ENCODE measurements at regions not wholly inside any gene's neighbourhood (a gene's known extent, or its start where the extent isn't known, plus 50 kb on each side); places are given as distances from the start of the nearest gene placed in this dataset.

- Histone ChIP-seq H3K4me1 (replicated peaks in 1 of 4; ENCODE audit: control insufficient read depth in 3 of 4, insufficient read depth in 4 of 4, low read length in 3 of 4) (no peaks in the 10 kb centered on the region), H2BK20ac (ENCODE audit: low read length) (no peak overlapping the region), H4K8ac (ENCODE audit: extremely low read depth, insufficient read depth, low read length) (no peak overlapping the region), H3K18ac (ENCODE audit: extremely low read depth, low read length) (no peak overlapping the region), H3K27me3 (replicated peaks in 1 of 4; ENCODE audit: control insufficient read depth in 3 of 4, extremely low read depth in 1 of 4, insufficient read depth in 3 of 4, low read length in 3 of 4) (no peaks in the 10 kb centered on the region), H3K4me3 (ENCODE audit: extremely low read depth in 1 of 4, insufficient read depth in 2 of 4, low read depth in 3 of 4, low read length in 4 of 4) (no peak overlapping the region), H3K4ac (replicated peaks; ENCODE audit: insufficient read length, low read depth, low read length) (no peak overlapping the region), H3K14ac (ENCODE audit: insufficient read length) (no peak overlapping the region), H3K9ac (replicated peaks in 1 of 4; ENCODE audit: extremely low read depth in 1 of 4, low read depth in 3 of 4, low read length in 3 of 4) (no peak overlapping the region), H3K56ac (replicated peaks; ENCODE audit: insufficient read length, low read depth, low read length) (no peak overlapping the region), H3K4me2 (ENCODE audit: insufficient read depth in 1 of 2, low read depth in 2 of 2, low read length in 2 of 2) (no peak overlapping the region), H3K79me1 (ENCODE audit: low read depth, low read length) (no peaks in the 10 kb centered on the region), H2AFZ (ENCODE audit: low read length) (no peak overlapping the region), H2BK12ac (ENCODE audit: low read depth, low read length) (no peak overlapping the region), H2BK120ac (replicated peaks; ENCODE audit: low read depth, low read length) (no peak overlapping the region), H2BK15ac (ENCODE audit: low read length) (no peak overlapping the region), H3K23ac (ENCODE audit: insufficient read length) (no peak overlapping the region), H4K20me1 (replicated peaks in 1 of 2; ENCODE audit: control insufficient read depth in 1 of 2, insufficient read depth in 2 of 2, low read length in 2 of 2) (no peaks in the 10 kb centered on the region), H3K36me3 (ENCODE audit: control insufficient read depth in 2 of 4, insufficient read depth in 4 of 4, low read length in 3 of 4) (no peaks in the 10 kb centered on the region), H4K91ac (replicated peaks; ENCODE audit: insufficient read length, low read length) (no peak overlapping the region), H2BK5ac (ENCODE audit: low read depth, low read length) (no peak overlapping the region), H3K27ac (ENCODE audit: low read depth, low read length) (no peak overlapping the region), H3K23me2 (ENCODE audit: low read depth, low read length) (no peaks in the 10 kb centered on the region), H2AK5ac (ENCODE audit: low read depth, low read length) (no peak overlapping the region), H3K9me3 (ENCODE audit: insufficient read depth in 2 of 2, low read depth in 1 of 2, low read length in 1 of 2) (no peaks in the 10 kb centered on the region), H4K5ac (ENCODE audit: insufficient read length, low read depth, low read length) (no peak overlapping the region), H3K79me2 (ENCODE audit: control insufficient read depth in 1 of 2, insufficient read depth in 2 of 2, low read length in 2 of 2) (no peaks in the 10 kb centered on the region)
- TF ChIP-seq POLR2A (IDR thresholded peaks at IDR 0.05; ENCODE audit: control extremely low read depth in 1 of 2, low read depth in 2 of 2, low read length in 2 of 2) (no peak), EZH2 (IDR thresholded peaks at IDR 0.05; ENCODE audit: low read depth, low read length, severe bottlenecking) (no peak), NRF1 (IDR thresholded peaks at IDR 0.05; ENCODE audit: low read depth, low read length) (no peak), GABPA (IDR thresholded peaks at IDR 0.05; ENCODE audit: borderline replicate concordance, insufficient read depth, low read length) (no peak), RNF2 (IDR thresholded peaks at IDR 0.05; ENCODE audit: borderline replicate concordance, low read depth, low read length, missing control alignments, poor library complexity, severe bottlenecking) (no peak), EP300 (IDR thresholded peaks at IDR 0.05; ENCODE audit: borderline replicate concordance in 1 of 2, low read depth in 2 of 2, low read length in 2 of 2) (no peak), E2F6 (IDR thresholded peaks at IDR 0.05) (no peak), SIRT6 (IDR thresholded peaks at IDR 0.05; ENCODE audit: low read length) (no peak), MAX (IDR thresholded peaks at IDR 0.05) (no peak)
- DNase-seq (ENCODE audit: low read depth in 1 of 2, low spot score in 2 of 2) (no peak), FAIRE-seq (no peak)
- ChIA-PET POLR2A (ENCODE audit: partially characterized antibody) (interaction anchor here (1.7 kb wide), 1 partner anchor 12 kb away, joined by 3 read pairs; no protein-coding TSS in a partner anchor), CTCF (ENCODE audit: partially characterized antibody) (no interaction called here)
- WGBS, 2 experiments (ENCODE audit: extremely low coverage in 1 of 2, insufficient coverage in 1 of 2, insufficient read length in 1 of 2, insufficient replicate concordance in 2 of 2, low coverage in 1 of 2, low lambda C conversion rate in 2 of 2, missing lambda C conversion rate in 1 of 2): 71% methylated on average over 3 of the region's 3 CpGs; no CpG with 5 or more reads in 1 of the 2 experiments
Measured at GRCh38 chr4:14908635-14909034, 93.6 kb upstream of the CPEB2 start.

Measured in H1 (cell line).